GM23338 (cell line): ENCODE measurements at regions not wholly inside any gene's neighbourhood (a gene's known extent, or its start where the extent isn't known, plus 50 kb on each side); places are given as distances from the start of the nearest gene placed in this dataset.

Source experiments
- CREB1 ChIP-seq: fragments of 250-450 bp; sonication (Bioruptor Pico); IDR thresholded peaks from 2 replicates; pipeline ENCODE4 v1.5.0; 2020; ENCODE audit warnings: low read depth, mild to moderate bottlenecking, moderate library complexity
- CTCF ChIP-seq, 2 experiments: fragments of 200-600 bp in 1 of 2; sonication (generic) in 1 of 2; conservative IDR thresholded peaks; 2 replicates each; pipeline versions ENCODE4 v1.5.1 to v1.6.1; 2016 to 2017; ENCODE audit warnings: antibody characterized with exemption in 2 of 2, low read depth in 2 of 2, mild to moderate bottlenecking in 2 of 2, moderate library complexity in 1 of 2
- ETS1 ChIP-seq: IDR thresholded peaks from 2 replicates; pipeline ENCODE4 v1.6.1; 2016; ENCODE audit warnings: antibody characterized with exemption
- EZH2 ChIP-seq: fragments of 200-600 bp; sonication (generic); IDR thresholded peaks from one replicate; pipeline ENCODE4 v1.8.0; 2017; ENCODE audit warnings: antibody characterized with exemption, mild to moderate bottlenecking, low read depth; ENCODE audit not compliant: unreplicated experiment
- EZH2phosphoT487 ChIP-seq: fragments of 200-600 bp; sonication (generic); IDR thresholded peaks from one replicate; pipeline ENCODE4 v1.8.1; 2018; ENCODE audit warnings: antibody characterized with exemption; ENCODE audit not compliant: unreplicated experiment
- JUNB ChIP-seq: IDR thresholded peaks from one replicate; pipeline ENCODE4 v1.6.1; 2016; ENCODE audit warnings: antibody characterized with exemption; ENCODE audit not compliant: unreplicated experiment
- NANOG ChIP-seq: IDR thresholded peaks from 2 replicates; pipeline ENCODE4 v1.6.1; 2016; ENCODE audit warnings: antibody characterized with exemption, borderline replicate concordance
- POLR2AphosphoS5 ChIP-seq: IDR thresholded peaks from 2 replicates; pipeline ENCODE4 v1.6.1; 2016; ENCODE audit warnings: antibody characterized with exemption, low read depth
- REST ChIP-seq: IDR thresholded peaks from one replicate; pipeline ENCODE4 v1.6.1; 2018; ENCODE audit warnings: antibody characterized with exemption; ENCODE audit not compliant: unreplicated experiment
- STAT1 ChIP-seq: IDR thresholded peaks from one replicate; pipeline ENCODE4 v1.6.1; 2016; ENCODE audit warnings: antibody characterized with exemption; ENCODE audit not compliant: unreplicated experiment
- ZNF114 ChIP-seq: fragments of 250-450 bp; sonication (Bioruptor Pico); IDR thresholded peaks from 2 replicates; pipeline ENCODE4 v1.5.0; 2020; ENCODE audit warnings: mild to moderate bottlenecking, moderate library complexity
- ZNF331 ChIP-seq: fragments of 250-450 bp; sonication (Bioruptor Pico); IDR thresholded peaks from 2 replicates; pipeline ENCODE4 v1.5.0; 2020; ENCODE audit warnings: low read depth, mild to moderate bottlenecking, moderate library complexity
- ZNF462 ChIP-seq: fragments of 250-450 bp; sonication (Bioruptor Pico); IDR thresholded peaks from 2 replicates; pipeline ENCODE4 v1.5.0; 2020; ENCODE audit warnings: mild to moderate bottlenecking, moderate library complexity

GRCh38 chr17:54814371-54814770 lies 86.3 kb upstream of the TOM1L1 start:
- no peak for TF ChIP-seq EZH2
- no peak for TF ChIP-seq EZH2phosphoT487
- no peak for TF ChIP-seq CTCF (conservative IDR thresholded peaks at IDR 0.05; ENCODE audit: low read depth in 2 of 2)
- no peak for TF ChIP-seq POLR2AphosphoS5
- TF ChIP-seq REST = no peak
- no peak for TF ChIP-seq JUNB
- TF ChIP-seq CREB1 (CRISPR knock-in tag) = no peak
- no peak for TF ChIP-seq ZNF331 (CRISPR knock-in tag)
- TF ChIP-seq ETS1 = no peak
- no peak for TF ChIP-seq STAT1
- no peak for TF ChIP-seq ZNF114 (CRISPR knock-in tag)
- no peak for TF ChIP-seq NANOG
- TF ChIP-seq ZNF462 = no peak
